Embryonic facial prominence (tissue), 1 donor: ENCODE measurements at regions not wholly inside any gene's neighbourhood (a gene's known extent, or its start where the extent isn't known, plus 50 kb on each side); places are given as distances from the start of the nearest gene placed in this dataset.

Source experiments
- DNase-seq: peaks from one replicate; pipeline ENCODE4 v3.0.0-alpha.2; 2016; ENCODE audit errors: extremely low spot score

- DNase-seq, result no peak
Observed at GRCh38 chr20:60473211-60473610, 515.0 kb downstream of the CDH26 start.

GRCh38 chr20:60474385-60474910 is 516.2 kb downstream of the CDH26 start:
- no peak for DNase-seq

- DNase-seq, result no peak
Observed at GRCh38 chr20:60476045-60476444, 517.8 kb downstream of the CDH26 start.

GRCh38 chr20:60477958-60478357 is 519.7 kb downstream of the CDH26 start:
- DNase-seq, result no peak

GRCh38 chr20:60478533-60478932 is 520.3 kb downstream of the CDH26 start:
- DNase-seq, result no peak

- DNase-seq, result no peak
Observed at GRCh38 chr20:60480950-60481742, 522.9 kb downstream of the CDH26 start.

- DNase-seq, result no peak
Observed at GRCh38 chr20:60481743-60482133, 523.5 kb downstream of the CDH26 start.

GRCh38 chr20:60482221-60483008 is 524.2 kb downstream of the CDH26 start:
- no peak for DNase-seq

GRCh38 chr20:60483371-60483770 is 525.1 kb downstream of the CDH26 start:
- no peak for DNase-seq

- DNase-seq, result no peak
Observed at GRCh38 chr20:60484316-60484715, 526.1 kb downstream of the CDH26 start.

- no peak for DNase-seq
Observed at GRCh38 chr20:60485012-60485760, 527.0 kb downstream of the CDH26 start.

- no peak for DNase-seq
Observed at GRCh38 chr20:60486315-60486714, 528.1 kb downstream of the CDH26 start.

GRCh38 chr20:60486937-60487336 is 528.7 kb downstream of the CDH26 start:
- no peak for DNase-seq

- DNase-seq, result no peak
Observed at GRCh38 chr20:60490217-60491050, 532.2 kb downstream of the CDH26 start.

- no peak for DNase-seq
Observed at GRCh38 chr20:60491051-60491581, 532.9 kb downstream of the CDH26 start.

GRCh38 chr20:60494476-60494875 is 536.3 kb downstream of the CDH26 start:
- DNase-seq, result no peak

- no peak for DNase-seq
Observed at GRCh38 chr20:60497298-60498035, 539.2 kb downstream of the CDH26 start.

GRCh38 chr20:60500038-60500701 is 541.9 kb downstream of the CDH26 start:
- no peak for DNase-seq

- no peak for DNase-seq
Observed at GRCh38 chr20:60501048-60501447, 542.8 kb downstream of the CDH26 start.

GRCh38 chr20:60502881-60503280 is 544.7 kb downstream of the CDH26 start:
- DNase-seq, result no peak
